ENCODE measurements at regions not wholly inside any gene's neighbourhood (a gene's known extent, or its start where the extent isn't known, plus 50 kb on each side); places are given as distances from the start of the nearest gene placed in this dataset.

DNA sequence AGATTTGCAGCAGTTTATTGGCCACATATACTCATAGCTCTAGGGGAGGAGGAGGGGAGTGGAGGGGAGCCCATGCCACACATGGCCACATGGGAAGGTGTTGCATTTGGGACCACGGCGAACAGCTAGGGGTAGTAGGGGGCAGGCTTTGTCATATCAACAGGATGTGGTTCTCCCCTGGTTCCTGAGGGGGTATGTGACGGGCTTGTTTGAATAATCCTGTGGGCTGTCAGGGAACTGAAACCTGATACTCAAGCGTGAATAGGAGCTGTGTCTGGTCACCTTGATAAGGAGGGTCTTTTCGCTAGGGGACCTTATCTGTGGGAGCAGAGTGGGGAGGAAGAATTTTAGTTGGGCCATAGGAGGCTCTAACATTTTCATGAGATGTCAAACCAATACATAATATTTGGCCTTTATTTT is 264.7 kb downstream of the CTH start:
- Histone ChIP-seq H3K27ac (ENCODE audit: low read length in 2 of 2) (no peak overlapping the region), H3K4me1 (ENCODE audit: control insufficient read depth in 2 of 2, insufficient read depth in 2 of 2, low read length in 2 of 2) (peaks cover 12 to 13% of the 10 kb centered on the region in 2 donors), H3K79me2 (ENCODE audit: control insufficient read depth, insufficient read depth, low read length) (no peaks in the 10 kb centered on the region), H3K9me3 (ENCODE audit: control extremely low read depth in 1 of 3, control insufficient read depth in 2 of 3, insufficient read depth in 1 of 3, low read length in 2 of 3) (no peaks in the 10 kb centered on the region), H3K9ac (ENCODE audit: low read length) (no peak overlapping the region), H4K20me1 (ENCODE audit: control insufficient read depth, insufficient read depth, low read length, poor library complexity, severe bottlenecking) (no peaks in the 10 kb centered on the region), H3K4me2 (replicated peaks; ENCODE audit: low read depth, low read length, poor library complexity, severe bottlenecking) (peak overlapping the region; percentile 23), H2AFZ (ENCODE audit: insufficient read depth, low read depth, low read length, poor library complexity, severe bottlenecking) (no peak overlapping the region), H3K27me3 (replicated peaks in 1 of 4; ENCODE audit: control extremely low read depth in 1 of 4, control insufficient read depth in 3 of 4, insufficient read depth in 4 of 4, low read length in 3 of 4) (no peaks in the 10 kb centered on the region), H3K4me3 (ENCODE audit: control extremely low read depth in 1 of 5, extremely low read depth in 1 of 5, insufficient read depth in 1 of 5, low read depth in 2 of 5, low read length in 4 of 5) (no peak overlapping the region), H3K36me3 (replicated peaks in 1 of 2; ENCODE audit: control extremely low read depth in 1 of 2, control insufficient read depth in 1 of 2, extremely low read depth in 1 of 2, insufficient read depth in 2 of 2, low read length in 1 of 2) (no peaks in the 10 kb centered on the region)
- Mint-ChIP-seq H3K27ac (no peak overlapping the region), H3K4me3 (peak overlapping the region; percentile 9), H3K9me3 (ENCODE audit: insufficient read depth) (no peaks in the 10 kb centered on the region), H3K4me1 (peaks cover 12% of the 10 kb centered on the region), H3K27me3 (no peaks in the 10 kb centered on the region)
- DNase-seq (no peak), ATAC-seq (ENCODE audit: low read depth) (peak; percentile 10)
- intact Hi-C loops (cut with micrococcal nuclease), result no loop called here
- POLR2A ChIA-PET, result no interaction called here
- CTCF ChIA-PET, result no interaction called here
- 0% methylated on average over 4 of the region's 5 CpGs for WGBS (ENCODE audit: insufficient coverage)
- TF ChIP-seq, protein P1, sequence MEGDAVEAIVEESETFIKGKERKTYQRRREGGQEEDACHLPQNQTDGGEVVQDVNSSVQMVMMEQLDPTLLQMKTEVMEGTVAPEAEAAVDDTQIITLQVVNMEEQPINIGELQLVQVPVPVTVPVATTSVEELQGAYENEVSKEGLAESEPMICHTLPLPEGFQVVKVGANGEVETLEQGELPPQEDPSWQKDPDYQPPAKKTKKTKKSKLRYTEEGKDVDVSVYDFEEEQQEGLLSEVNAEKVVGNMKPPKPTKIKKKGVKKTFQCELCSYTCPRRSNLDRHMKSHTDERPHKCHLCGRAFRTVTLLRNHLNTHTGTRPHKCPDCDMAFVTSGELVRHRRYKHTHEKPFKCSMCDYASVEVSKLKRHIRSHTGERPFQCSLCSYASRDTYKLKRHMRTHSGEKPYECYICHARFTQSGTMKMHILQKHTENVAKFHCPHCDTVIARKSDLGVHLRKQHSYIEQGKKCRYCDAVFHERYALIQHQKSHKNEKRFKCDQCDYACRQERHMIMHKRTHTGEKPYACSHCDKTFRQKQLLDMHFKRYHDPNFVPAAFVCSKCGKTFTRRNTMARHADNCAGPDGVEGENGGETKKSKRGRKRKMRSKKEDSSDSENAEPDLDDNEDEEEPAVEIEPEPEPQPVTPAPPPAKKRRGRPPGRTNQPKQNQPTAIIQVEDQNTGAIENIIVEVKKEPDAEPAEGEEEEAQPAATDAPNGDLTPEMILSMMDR (IDR thresholded peaks at IDR 0.05), result no peak
- no peak for TF ChIP-seq EZH2 (IDR thresholded peaks at IDR 0.05; ENCODE audit: borderline replicate concordance, insufficient read depth, low read depth, low read length, poor library complexity, severe bottlenecking)

DNA sequence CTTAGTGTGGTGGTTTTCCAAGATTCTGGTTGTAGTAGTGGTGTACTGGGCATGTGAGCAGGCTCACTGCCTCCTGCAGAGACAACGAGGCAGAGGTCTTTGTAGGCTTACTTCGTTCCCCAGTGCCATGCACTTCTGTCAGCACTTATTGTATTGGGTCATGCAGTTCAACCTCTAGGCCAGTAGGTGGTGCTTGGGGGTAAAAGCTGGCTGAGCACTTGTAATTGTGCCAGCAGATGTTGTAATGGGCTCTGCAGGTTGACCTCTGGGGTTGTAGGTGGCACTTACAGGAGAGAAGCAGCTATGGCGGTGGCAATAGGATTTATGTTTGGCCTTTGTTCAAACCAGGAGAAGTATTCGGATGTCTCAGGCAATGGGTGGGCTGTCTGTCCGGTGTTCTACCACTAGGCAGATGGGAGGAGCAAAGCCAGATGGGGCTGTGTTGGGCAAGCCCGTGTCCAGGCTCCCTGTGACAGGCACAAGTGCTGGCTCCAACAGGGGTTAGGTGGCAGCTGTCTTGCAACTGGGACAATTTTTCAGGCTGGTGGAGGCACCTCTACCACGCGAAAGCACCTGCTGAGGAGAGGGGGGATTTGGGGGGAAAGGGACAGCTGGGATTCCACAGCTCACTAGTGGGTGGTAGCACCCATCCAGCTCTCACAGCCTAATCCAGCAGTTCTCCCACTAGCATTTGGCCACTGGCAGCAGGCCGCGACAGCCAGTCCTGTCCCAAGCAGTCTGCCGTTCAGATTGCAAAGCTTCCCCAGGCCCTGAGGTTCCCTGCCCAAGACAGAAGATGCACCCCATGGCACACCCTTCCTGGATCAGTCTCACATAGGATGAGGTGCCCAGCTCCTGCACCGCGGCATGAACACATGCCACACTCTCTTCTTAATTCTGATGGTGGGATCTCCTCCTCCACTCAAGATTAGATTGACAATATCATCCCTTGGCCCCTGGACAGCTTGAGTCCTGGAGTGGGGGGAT is 274.5 kb downstream of the CTH start:
- no peaks in the 10 kb centered on the region for H3K36me3 ChIP-seq (replicated peaks in 1 of 2; ENCODE audit: control extremely low read depth in 1 of 2, control insufficient read depth in 1 of 2, extremely low read depth in 1 of 2, insufficient read depth in 2 of 2, low read length in 1 of 2)
- no peak overlapping the region for H3K27ac ChIP-seq (ENCODE audit: low read length in 2 of 2)
- no peaks in the 10 kb centered on the region for H4K20me1 ChIP-seq (ENCODE audit: control insufficient read depth, insufficient read depth, low read length, poor library complexity, severe bottlenecking)
- Mint-ChIP-seq H3K4me3 (no peak overlapping the region), H3K4me1 (no peaks in the 10 kb centered on the region), H3K9me3 (ENCODE audit: insufficient read depth) (no peaks in the 10 kb centered on the region), H3K27me3 (peaks cover 13% of the 10 kb centered on the region), H3K27ac (peak overlapping the region; percentile 43)
- peak; percentile 46 for DNase-seq
- H3K79me2 ChIP-seq (ENCODE audit: control insufficient read depth, insufficient read depth, low read length), result no peaks in the 10 kb centered on the region
- TF ChIP-seq, protein P1 (IDR thresholded peaks at IDR 0.05), result peak; percentile 76
- TF ChIP-seq EZH2 (IDR thresholded peaks at IDR 0.05; ENCODE audit: borderline replicate concordance, insufficient read depth, low read depth, low read length, poor library complexity, severe bottlenecking), result no peak
- no peak overlapping the region for H2AFZ ChIP-seq (ENCODE audit: insufficient read depth, low read depth, low read length, poor library complexity, severe bottlenecking)
- no peaks in the 10 kb centered on the region for H3K4me1 ChIP-seq (ENCODE audit: control insufficient read depth in 2 of 2, insufficient read depth in 2 of 2, low read length in 2 of 2)
- H3K9me3 ChIP-seq (ENCODE audit: control extremely low read depth in 1 of 3, control insufficient read depth in 2 of 3, insufficient read depth in 1 of 3, low read length in 2 of 3), result no peaks in the 10 kb centered on the region
- H3K4me2 ChIP-seq (replicated peaks; ENCODE audit: low read depth, low read length, poor library complexity, severe bottlenecking), result no peak overlapping the region
- WGBS (ENCODE audit: insufficient coverage), result 78% methylated on average over 11 of the region's 13 CpGs
- ChIA-PET POLR2A (no interaction called here), CTCF (interaction anchor here (0.9 to 1.0 kb wide), 2 partner anchors 11 to 364 kb away, joined by 3 to 4 read pairs; no protein-coding TSS in a partner anchor)
- H3K27me3 ChIP-seq (replicated peaks in 1 of 4; ENCODE audit: control extremely low read depth in 1 of 4, control insufficient read depth in 3 of 4, insufficient read depth in 4 of 4, low read length in 3 of 4), result no peaks in the 10 kb centered on the region
- no peak overlapping the region for H3K4me3 ChIP-seq (ENCODE audit: control extremely low read depth in 1 of 5, extremely low read depth in 1 of 5, insufficient read depth in 1 of 5, low read depth in 2 of 5, low read length in 4 of 5)
- peak; percentile 51 for ATAC-seq (ENCODE audit: low read depth)
- H3K9ac ChIP-seq (ENCODE audit: low read length), result no peak overlapping the region
- intact Hi-C loops (cut with micrococcal nuclease), result no loop called here
